OCI-M2 (cell line): ENCODE measurements at regions not wholly inside any gene's neighbourhood (a gene's known extent, or its start where the extent isn't known, plus 50 kb on each side); places are given as distances from the start of the nearest gene placed in this dataset.

Source experiments
- DNase-seq: peaks from one replicate; lab custom pipeline; 2025; ENCODE audit not compliant: unreplicated experiment; lab: John Stamatoyannopoulos, UW

- no peak for DNase-seq
Measured at GRCh38 chr2:185145316-185146121, 547.2 kb downstream of the ZNF804A start.

- DNase-seq = no peak
Measured at GRCh38 chr2:185147361-185147760, 549.0 kb downstream of the ZNF804A start.

- DNase-seq = no peak
Measured at GRCh38 chr2:185152186-185152585, 553.9 kb downstream of the ZNF804A start.

GRCh38 chr2:185161701-185162100 lies 563.4 kb downstream of the ZNF804A start:
- DNase-seq = no peak

GRCh38 chr2:185174353-185174752 lies 564.3 kb upstream of the FSIP2 start:
- no peak for DNase-seq

- DNase-seq = no peak
Measured at GRCh38 chr2:185179743-185180142, 558.9 kb upstream of the FSIP2 start.

- DNase-seq = no peak
Measured at GRCh38 chr2:185181901-185182300, 556.7 kb upstream of the FSIP2 start.

GRCh38 chr2:185185044-185185443 lies 553.6 kb upstream of the FSIP2 start:
- no peak for DNase-seq

GRCh38 chr2:185187421-185187820 lies 551.2 kb upstream of the FSIP2 start:
- no peak for DNase-seq

- DNase-seq = no peak
Measured at GRCh38 chr2:185188656-185189055, 549.9 kb upstream of the FSIP2 start.

- DNase-seq = no peak
Measured at GRCh38 chr2:185201063-185201462, 537.5 kb upstream of the FSIP2 start.

GRCh38 chr2:185202381-185202780 lies 536.2 kb upstream of the FSIP2 start:
- DNase-seq = no peak

- DNase-seq = no peak
Measured at GRCh38 chr2:185202945-185203528, 535.6 kb upstream of the FSIP2 start.

- no peak for DNase-seq
Measured at GRCh38 chr2:185208261-185208660, 530.3 kb upstream of the FSIP2 start.

- no peak for DNase-seq
Measured at GRCh38 chr2:185215497-185215896, 523.1 kb upstream of the FSIP2 start.

GRCh38 chr2:185219981-185220380 lies 518.6 kb upstream of the FSIP2 start:
- no peak for DNase-seq

- DNase-seq = no peak
Measured at GRCh38 chr2:185222311-185222710, 516.3 kb upstream of the FSIP2 start.

- DNase-seq = no peak
Measured at GRCh38 chr2:185227391-185227790, 511.2 kb upstream of the FSIP2 start.

- no peak for DNase-seq
Measured at GRCh38 chr2:185239491-185239890, 499.1 kb upstream of the FSIP2 start.

- DNase-seq = no peak
Measured at GRCh38 chr2:185240796-185241195, 497.8 kb upstream of the FSIP2 start.

- no peak for DNase-seq
Measured at GRCh38 chr2:185241556-185241955, 497.0 kb upstream of the FSIP2 start.

- DNase-seq = no peak
Measured at GRCh38 chr2:185242462-185242861, 496.1 kb upstream of the FSIP2 start.

GRCh38 chr2:185245216-185245615 lies 493.4 kb upstream of the FSIP2 start:
- DNase-seq = no peak
